H1 (cell line): ENCODE measurements at regions not wholly inside any gene's neighbourhood (a gene's known extent, or its start where the extent isn't known, plus 50 kb on each side); places are given as distances from the start of the nearest gene placed in this dataset.

Source experiments
- CTCF ChIA-PET: fragments of 300-600 bp; sonication (Branson Sonifier 250); formaldehyde crosslinking; loops from one replicate; lab custom pipeline; 2021; ENCODE audit not compliant: partially characterized antibody; lab: Charles Lee
- POLR2A ChIA-PET: fragments of 300-600 bp; sonication (Branson Sonifier 250); formaldehyde crosslinking; loops from one replicate; lab custom pipeline; 2021; ENCODE audit warnings: inconsistent platforms; ENCODE audit not compliant: partially characterized antibody; lab: Charles Lee
- DNase-seq, 2 experiments: peaks; one replicate each; pipeline versions ENCODE4 v3.0.0 to v3.0.0-alpha.2; 2010 to 2022; ENCODE audit warnings: low spot score in 2 of 2, low read depth in 1 of 2, mixed read lengths in 1 of 2
- FAIRE-seq: peaks from 2 replicates; lab custom pipeline; 2011; peaks lifted over from hg19 to GRCh38; lab: Jason Lieb, UNC
- H2AFZ ChIP-seq: 2 replicates; pipeline ENCODE4 v1.8.1; 2012; ENCODE audit warnings: low read length, inconsistent platforms
- H2AK5ac ChIP-seq: 2 replicates; pipeline ENCODE4 v1.6.1; 2013; ENCODE audit warnings: low read depth, low read length
- H2BK120ac ChIP-seq: replicated peaks from 2 replicates; pipeline ENCODE3; 2013; ENCODE audit warnings: low read depth, low read length, inconsistent platforms
- H2BK12ac ChIP-seq: 2 replicates; pipeline ENCODE4 v1.6.1; 2013; ENCODE audit warnings: low read depth, low read length
- H2BK15ac ChIP-seq: 2 replicates; pipeline ENCODE4 v1.6.1; 2013; ENCODE audit warnings: low read length
- H2BK20ac ChIP-seq: 2 replicates; pipeline ENCODE4 v1.6.1; 2013; ENCODE audit warnings: low read length
- H2BK5ac ChIP-seq: 2 replicates; pipeline ENCODE4 v1.6.1; 2013; ENCODE audit warnings: low read depth, low read length
- H3K14ac ChIP-seq: 2 replicates; pipeline ENCODE4 v1.6.1; 2013; ENCODE audit warnings: inconsistent platforms; ENCODE audit not compliant: insufficient read length
- H3K18ac ChIP-seq: 2 replicates; pipeline ENCODE4 v1.6.1; 2013; ENCODE audit warnings: low read length; ENCODE audit errors: extremely low read depth
- H3K23ac ChIP-seq: 2 replicates; pipeline ENCODE4 v1.6.1; 2013; ENCODE audit warnings: inconsistent platforms; ENCODE audit not compliant: insufficient read length
- H3K23me2 ChIP-seq: 2 replicates; pipeline ENCODE4 v1.6.1; 2013; ENCODE audit warnings: low read depth, low read length
- H3K27ac ChIP-seq: 2 replicates; pipeline ENCODE4 v1.6.1; 2011; ENCODE audit warnings: low read depth, low read length, inconsistent platforms
- H3K27me3 ChIP-seq, 4 experiments: replicated peaks in 1 of 4; 1 replicate in 1 of 4; 2 replicates in 3 of 4; pipeline versions ENCODE4 v1.6.1 to v1.8.1; 2011 to 2013; ENCODE audit warnings: low read length in 3 of 4, mild to moderate bottlenecking in 3 of 4, inconsistent platforms in 2 of 4, mixed read lengths in 2 of 4, moderate library complexity in 1 of 4; ENCODE audit not compliant: control insufficient read depth in 3 of 4, insufficient read depth in 3 of 4; ENCODE audit errors: extremely low read depth in 1 of 4
- H3K36me3 ChIP-seq, 4 experiments: 2 replicates each; pipeline versions ENCODE4 v1.6.1 to v1.8.1; 2011 to 2013; ENCODE audit warnings: mild to moderate bottlenecking in 4 of 4, low read length in 3 of 4, moderate library complexity in 2 of 4, control low read depth in 1 of 4, inconsistent platforms in 1 of 4; ENCODE audit not compliant: insufficient read depth in 4 of 4, control insufficient read depth in 2 of 4
- H3K4ac ChIP-seq: replicated peaks from 2 replicates; pipeline ENCODE3; 2013; ENCODE audit warnings: low read length, low read depth, mixed read lengths, inconsistent platforms; ENCODE audit not compliant: insufficient read length
- H3K4me1 ChIP-seq, 4 experiments: replicated peaks in 1 of 4; 1 replicate in 1 of 4; 2 replicates in 3 of 4; pipeline versions ENCODE4 v1.6.1 to v1.8.1; 2011 to 2013; ENCODE audit warnings: low read length in 3 of 4, inconsistent platforms in 2 of 4, mixed read lengths in 1 of 4; ENCODE audit not compliant: insufficient read depth in 4 of 4, control insufficient read depth in 3 of 4
- H3K4me2 ChIP-seq, 2 experiments: 2 replicates each; pipeline versions ENCODE4 v1.6.1 to v1.8.1; 2011 to 2013; ENCODE audit warnings: low read depth in 2 of 2, low read length in 2 of 2, control low read depth in 1 of 2, inconsistent platforms in 1 of 2, mild to moderate bottlenecking in 1 of 2; ENCODE audit not compliant: insufficient read depth in 1 of 2
- H3K4me3 ChIP-seq, 4 experiments: fragments of 200-600, 300-600 bp in 1 of 4; sonication (generic), shearing (Covaris generic), sonication (Bioruptor Twin) in 1 of 4; 2 replicates each; pipeline versions ENCODE4 v1.5.1 to v1.8.1; 2011 to 2016; ENCODE audit warnings: low read length in 4 of 4, low read depth in 3 of 4, control low read depth in 2 of 4, inconsistent platforms in 2 of 4, mild to moderate bottlenecking in 2 of 4, mixed read lengths in 1 of 4, moderate library complexity in 1 of 4; ENCODE audit not compliant: insufficient read depth in 2 of 4; ENCODE audit errors: extremely low read depth in 1 of 4
- H3K56ac ChIP-seq: replicated peaks from 2 replicates; pipeline ENCODE3; 2013; ENCODE audit warnings: low read depth, mild to moderate bottlenecking, mixed read lengths, low read length, inconsistent platforms; ENCODE audit not compliant: insufficient read length
- H3K79me1 ChIP-seq: 2 replicates; pipeline ENCODE4 v1.6.1; 2013; ENCODE audit warnings: low read depth, low read length, control low read depth
- H3K79me2 ChIP-seq, 2 experiments: 2 replicates each; pipeline versions ENCODE4 v1.6.1 to v1.8.1; 2012 to 2013; ENCODE audit warnings: low read length in 2 of 2, mild to moderate bottlenecking in 2 of 2, inconsistent platforms in 1 of 2; ENCODE audit not compliant: insufficient read depth in 2 of 2, control insufficient read depth in 1 of 2
- H3K9ac ChIP-seq, 4 experiments: replicated peaks in 1 of 4; 1 replicate in 1 of 4; 2 replicates in 3 of 4; pipeline versions ENCODE4 v1.6.1 to v1.8.1; 2011 to 2013; ENCODE audit warnings: low read depth in 3 of 4, low read length in 3 of 4, control low read depth in 2 of 4, mild to moderate bottlenecking in 2 of 4, moderate library complexity in 2 of 4, inconsistent platforms in 1 of 4; ENCODE audit errors: extremely low read depth in 1 of 4
- H3K9me3 ChIP-seq, 2 experiments: 2 replicates each; pipeline versions ENCODE4 v1.6.1 to v1.8.1; 2012 to 2013; ENCODE audit warnings: mild to moderate bottlenecking in 2 of 2, moderate library complexity in 2 of 2, control low read depth in 1 of 2, inconsistent platforms in 1 of 2, low read depth in 1 of 2, low read length in 1 of 2, mixed read lengths in 1 of 2; ENCODE audit not compliant: insufficient read depth in 2 of 2
- H4K20me1 ChIP-seq, 2 experiments: replicated peaks in 1 of 2; 2 replicates each; pipeline versions ENCODE3 to v1.8.1; 2011 to 2013; ENCODE audit warnings: inconsistent platforms in 2 of 2, low read length in 2 of 2, mild to moderate bottlenecking in 1 of 2; ENCODE audit not compliant: insufficient read depth in 2 of 2, control insufficient read depth in 1 of 2
- H4K5ac ChIP-seq: 2 replicates; pipeline ENCODE4 v1.6.1; 2013; ENCODE audit warnings: low read length, low read depth, mixed read lengths, inconsistent platforms; ENCODE audit not compliant: insufficient read length
- H4K8ac ChIP-seq: 2 replicates; pipeline ENCODE4 v1.8.0; 2013; ENCODE audit warnings: mild to moderate bottlenecking, moderate library complexity, low read length, inconsistent platforms; ENCODE audit not compliant: insufficient read depth; ENCODE audit errors: extremely low read depth
- H4K91ac ChIP-seq: replicated peaks from 2 replicates; pipeline ENCODE3; 2013; ENCODE audit warnings: low read length, mixed read lengths, inconsistent platforms; ENCODE audit not compliant: insufficient read length
- CEBPB ChIP-seq: IDR thresholded peaks from 2 replicates; pipeline ENCODE4 v1.6.1; 2012; ENCODE audit warnings: low read depth, low read length
- CHD2 ChIP-seq: IDR thresholded peaks from 2 replicates; pipeline ENCODE4 v1.6.1; 2012; ENCODE audit warnings: low read length, improper control_type of control experiment
- EZH2 ChIP-seq: fragments of 200-600 bp; sonication (generic); IDR thresholded peaks from 2 replicates; pipeline ENCODE4 v1.7.1; 2012; ENCODE audit warnings: low read depth, mild to moderate bottlenecking, moderate library complexity, low read length, inconsistent platforms; ENCODE audit not compliant: severe bottlenecking
- JUN ChIP-seq: IDR thresholded peaks from 2 replicates; pipeline ENCODE4 v1.6.1; 2011; ENCODE audit warnings: low read depth, mild to moderate bottlenecking, improper control_type of control experiment, low read length
- RXRA ChIP-seq: IDR thresholded peaks from 2 replicates; pipeline ENCODE4 v1.6.1; 2011; ENCODE audit warnings: low read depth, mild to moderate bottlenecking, low read length, moderate library complexity; ENCODE audit not compliant: insufficient read depth
- SIX5 ChIP-seq: IDR thresholded peaks from 2 replicates; pipeline ENCODE4 v1.6.1; 2011; ENCODE audit warnings: mild to moderate bottlenecking, low read depth, low read length
- TAF7 ChIP-seq: optimal IDR thresholded peaks from 2 replicates; pipeline ENCODE3; 2011; ENCODE audit warnings: low read depth, mild to moderate bottlenecking, inconsistent platforms, low read length, moderate library complexity, borderline replicate concordance
- TCF12 ChIP-seq: IDR thresholded peaks from 2 replicates; pipeline ENCODE4 v1.6.1; 2011; ENCODE audit warnings: low read depth, mild to moderate bottlenecking, low read length
- WGBS, 2 experiments: shearing (Covaris generic) in 1 of 2; methylation state at CpG; one replicate each; pipeline versions ENCODE4 v1.1.6 to v1.1.7; 2013 to 2015; ENCODE audit warnings: low lambda C conversion rate in 2 of 2, mixed read lengths in 2 of 2, inconsistent platforms in 1 of 2, low coverage in 1 of 2, missing lambda C conversion rate in 1 of 2; ENCODE audit not compliant: insufficient replicate concordance in 2 of 2, insufficient coverage in 1 of 2, insufficient read length in 1 of 2; ENCODE audit errors: extremely low coverage in 1 of 2, missing lambda C conversion rate in 1 of 2; 5-methylcytosine and 5-hydroxymethylcytosine counted together

- Histone ChIP-seq H3K36me3 (no peaks in the 10 kb centered on the region; a peak in 1 of 8 replicates), H2BK20ac (no peak overlapping the region), H2BK12ac (no peak overlapping the region), H4K8ac (no peak overlapping the region; the same call in 1 of the 2 replicates), H3K79me2 (no peaks in the 10 kb centered on the region), H3K27me3 (no peaks in the 10 kb centered on the region), H2BK15ac (no peak overlapping the region), H3K23me2 (no peaks in the 10 kb centered on the region), H3K4ac (no peak overlapping the region), H3K14ac (no peak overlapping the region), H3K79me1 (no peaks in the 10 kb centered on the region), H3K9me3 (peaks cover 8% of the 10 kb centered on the region in 2 experiments; a peak in 2 of 4 replicates), H4K5ac (no peak overlapping the region), H3K18ac (no peak overlapping the region), H3K27ac (no peak overlapping the region), H3K23ac (no peak overlapping the region), H3K56ac (no peak overlapping the region), H3K4me3 (no peak overlapping the region), H2BK120ac (no peak overlapping the region), H4K20me1 (no peaks in the 10 kb centered on the region), H2AFZ (no peak overlapping the region), H3K4me1 (no peaks in the 10 kb centered on the region), H2AK5ac (no peak overlapping the region), H3K4me2 (no peak overlapping the region), H4K91ac (no peak overlapping the region), H2BK5ac (no peak overlapping the region), H3K9ac (no peak overlapping the region)
- DNase-seq = no peak
- FAIRE-seq = no peak
- 93% methylated on average over 11 of the region's 11 CpGs; no CpG with 5 or more reads in 1 of the 2 experiments for WGBS, 2 experiments
- ChIA-PET CTCF (interaction anchor here (0.6 to 1.0 kb wide), 2 partner anchors 48 to 83 kb away, joined by 3 read pairs; no protein-coding TSS in a partner anchor), POLR2A (no interaction called here)
- TF ChIP-seq CHD2 (no peak), TAF7 (no peak), JUN (no peak), SIX5 (no peak), CEBPB (no peak), RXRA (no peak), EZH2 (no peak), TCF12 (no peak)
Observed at GRCh38 chr6:165184192-165184979, 125.0 kb downstream of the C6orf118 start.
